HG03039 (cell line): ENCODE measurements at regions not wholly inside any gene's neighbourhood (a gene's known extent, or its start where the extent isn't known, plus 50 kb on each side); places are given as distances from the start of the nearest gene placed in this dataset.

ENCODE experiments used
- ATAC-seq: cut with Tn5 transposase; IDR thresholded peaks from one replicate; pipeline ENCODE4 v1.9.1; 2021; ENCODE audit warnings: mild to moderate bottlenecking, moderate library complexity; ENCODE audit not compliant: unreplicated experiment

DNA sequence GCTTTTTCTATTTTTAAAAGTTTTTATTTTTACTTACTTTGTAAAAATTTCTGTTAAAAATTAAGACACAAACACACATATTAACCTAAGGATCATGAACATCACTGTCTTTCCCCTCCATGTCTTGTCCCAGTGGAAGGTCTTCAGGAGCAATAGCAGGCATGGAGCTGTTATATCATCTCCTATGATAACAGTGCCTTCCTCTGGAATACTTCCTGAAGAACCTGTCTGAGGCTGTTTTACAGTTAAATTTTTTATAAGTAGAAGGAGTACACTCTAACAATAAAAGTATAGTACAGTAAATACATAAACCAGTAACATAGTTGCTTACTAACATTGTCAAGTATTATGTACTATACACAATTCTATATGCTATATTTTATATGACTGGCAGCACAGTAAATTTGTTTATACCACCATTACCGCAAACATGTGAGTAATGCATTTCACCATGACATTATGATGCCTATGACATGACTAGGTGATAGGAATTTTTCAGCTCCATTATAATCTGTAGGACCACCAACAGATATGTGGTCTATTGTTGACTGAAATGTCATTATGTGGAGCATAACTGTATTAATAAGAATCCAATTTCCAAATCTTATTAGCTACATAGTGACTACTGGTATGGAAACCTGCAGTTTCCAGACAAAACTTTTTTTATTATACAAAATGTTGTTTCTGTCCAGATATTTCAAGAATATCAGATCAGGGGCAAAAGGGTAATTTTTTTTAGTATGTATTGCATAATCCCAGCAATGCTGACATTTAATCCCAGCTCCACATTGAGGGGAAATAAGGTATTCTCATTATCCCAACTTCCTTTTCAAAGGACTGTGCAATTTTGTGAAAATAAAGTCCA lies 337.2 kb upstream of the SLC39A10 start:
- no peak for ATAC-seq

DNA sequence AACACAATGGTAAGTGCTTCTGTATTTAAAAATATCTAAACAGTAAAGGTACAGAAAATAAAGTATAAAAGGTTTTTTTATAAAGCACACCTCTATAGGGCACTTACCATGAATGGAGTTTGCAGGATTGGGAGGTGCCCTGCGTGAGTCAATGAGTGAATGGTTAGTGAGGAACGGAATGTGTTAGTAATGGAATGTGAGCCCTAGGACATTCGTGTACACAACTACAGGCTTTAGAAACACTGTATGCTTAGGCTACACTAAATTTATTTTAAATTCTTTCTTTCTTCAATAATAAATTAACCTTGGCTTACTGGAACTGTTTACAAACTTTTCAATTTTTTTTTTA lies 337.9 kb upstream of the SLC39A10 start:
- no peak for ATAC-seq

DNA sequence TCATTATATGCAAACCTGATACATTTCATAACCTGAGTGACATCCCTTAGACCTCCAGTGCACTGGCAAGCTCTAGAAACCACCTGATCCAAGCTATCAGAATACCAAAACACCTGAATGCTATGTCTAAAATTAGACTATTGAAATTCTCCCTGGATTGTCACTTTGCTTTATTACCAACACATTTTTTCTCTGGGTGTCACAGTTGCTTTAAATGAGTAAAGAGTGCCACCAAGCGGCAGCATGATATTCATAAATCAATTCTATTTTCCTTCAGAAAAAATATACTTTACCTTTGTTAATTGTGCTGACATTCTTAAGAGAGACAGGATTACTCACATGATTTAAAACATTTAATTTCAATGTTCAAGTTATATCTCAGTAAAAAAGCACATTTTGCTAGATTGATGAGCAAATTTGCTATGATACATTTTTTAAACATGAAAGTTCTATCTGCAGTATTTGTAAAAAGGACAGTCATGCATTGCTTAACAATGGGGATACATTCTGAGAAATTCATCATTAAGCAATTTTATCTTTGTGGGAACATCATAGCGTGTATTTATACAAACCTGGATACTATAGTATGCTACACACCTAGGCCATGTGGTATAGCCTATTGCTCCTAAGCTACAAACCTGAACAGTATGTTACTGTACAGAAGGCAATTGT lies 338.4 kb upstream of the SLC39A10 start:
- no peak for ATAC-seq

DNA sequence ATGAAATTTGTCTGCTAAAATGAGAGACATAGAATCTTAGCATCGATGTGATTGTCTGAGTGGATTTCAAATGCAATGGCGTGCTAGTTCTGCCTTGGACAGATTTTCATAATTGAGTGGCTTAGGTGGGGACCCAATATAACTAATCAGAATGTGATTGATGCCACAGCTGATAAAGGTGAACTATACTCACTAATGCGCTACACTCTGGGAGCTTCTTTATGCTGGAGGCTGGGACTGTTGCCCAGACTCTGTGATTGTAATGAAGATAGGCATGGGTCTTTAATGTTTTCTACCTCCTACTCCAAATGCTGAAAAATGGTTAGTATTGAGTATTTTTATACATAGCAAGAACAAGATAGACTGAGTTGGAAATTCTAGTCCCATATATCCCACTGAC lies 339.5 kb upstream of the SLC39A10 start:
- ATAC-seq: no peak

DNA sequence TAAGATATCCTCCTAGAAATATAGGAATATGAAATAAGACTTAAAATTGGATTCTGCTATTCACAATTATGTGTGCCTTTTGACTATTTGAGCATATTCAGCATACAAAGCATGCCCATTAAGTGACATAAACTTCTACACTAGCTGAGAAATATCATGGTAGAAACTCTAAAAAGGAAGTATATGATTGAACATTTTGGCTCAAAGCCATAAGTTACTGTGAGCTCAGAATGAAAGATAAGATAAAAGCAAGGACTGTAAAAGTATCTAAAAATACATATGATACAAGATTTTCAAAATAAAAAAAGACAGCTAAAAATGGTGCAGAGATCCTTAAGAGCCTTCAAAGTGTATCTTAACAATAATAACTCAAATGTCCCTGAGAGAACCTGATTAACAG lies 340.5 kb upstream of the SLC39A10 start:
- ATAC-seq: no peak

DNA sequence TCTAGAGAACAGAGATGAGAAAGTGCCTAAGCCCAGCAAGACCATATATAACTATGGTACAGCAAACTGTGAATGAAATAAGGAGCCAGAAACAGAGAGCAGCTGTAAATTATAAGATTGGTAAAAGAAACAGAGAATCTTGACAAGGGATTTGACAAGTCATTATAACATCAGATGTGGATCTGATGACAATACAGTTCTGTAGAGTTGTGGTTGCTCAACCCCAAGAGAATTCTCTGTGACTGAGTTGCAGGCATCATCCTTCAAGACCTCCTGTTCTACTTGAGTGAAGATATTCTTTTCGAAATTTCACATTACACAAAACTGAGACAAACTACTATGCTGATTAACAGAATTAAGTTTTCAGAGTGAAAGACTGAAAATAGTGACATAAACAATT lies 343.1 kb upstream of the SLC39A10 start:
- no peak for ATAC-seq

DNA sequence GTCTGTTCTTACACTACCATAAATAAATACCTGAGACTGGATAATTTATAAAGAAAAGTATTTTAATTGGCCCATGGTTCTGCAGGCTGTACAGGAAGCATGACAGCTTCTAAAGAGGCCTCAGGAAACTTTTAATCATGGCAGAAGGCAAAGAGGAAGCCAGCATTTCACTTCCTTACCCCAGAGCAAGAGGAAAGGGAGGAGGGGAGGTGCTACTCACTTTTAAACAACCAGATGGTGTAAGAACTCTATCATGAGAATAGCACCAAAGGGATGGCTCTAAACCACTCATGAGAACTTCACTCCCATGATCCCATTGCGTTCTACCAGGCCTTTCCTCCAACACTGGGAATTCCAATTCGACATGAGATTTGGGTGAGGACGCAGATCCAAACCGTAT lies 344.4 kb upstream of the SLC39A10 start:
- no peak for ATAC-seq

DNA sequence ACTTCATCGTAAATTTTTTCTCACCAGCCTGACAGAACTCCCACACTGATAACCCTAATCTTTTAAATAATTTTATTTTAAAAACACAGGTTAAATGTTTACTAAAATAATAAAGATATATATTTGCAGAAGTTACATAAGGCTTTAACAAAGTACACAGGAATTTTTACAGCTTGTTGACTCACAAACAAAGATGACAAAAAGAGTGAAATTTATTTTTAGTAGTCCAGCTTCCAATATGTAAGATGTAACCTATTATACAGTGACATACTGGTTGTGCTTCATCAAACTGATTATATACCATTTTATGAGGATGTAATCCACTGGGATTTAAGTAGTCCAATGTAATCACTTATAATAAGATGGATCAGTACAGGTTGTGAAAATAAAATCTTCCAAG lies 348.9 kb upstream of the SLC39A10 start:
- no peak for ATAC-seq

DNA sequence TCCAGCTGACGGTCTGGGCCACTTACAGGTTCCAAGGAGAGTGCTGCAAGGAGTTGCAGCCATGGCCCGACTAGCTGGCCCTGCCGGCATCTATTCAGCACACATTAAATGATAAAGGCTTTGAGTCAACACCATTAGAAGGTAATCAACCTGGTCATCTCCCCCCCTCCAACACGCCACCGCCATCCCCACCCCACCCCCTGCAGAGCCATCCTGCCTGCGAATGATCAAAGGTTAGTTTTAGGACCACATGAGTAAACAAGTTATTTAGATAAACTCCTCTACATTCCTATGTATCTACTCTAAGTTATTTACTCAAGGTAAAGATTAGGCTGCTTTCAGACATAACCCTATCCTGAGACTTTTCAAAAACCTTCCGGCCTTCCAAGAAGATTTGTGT lies 349.3 kb upstream of the SLC39A10 start:
- ATAC-seq: no peak

DNA sequence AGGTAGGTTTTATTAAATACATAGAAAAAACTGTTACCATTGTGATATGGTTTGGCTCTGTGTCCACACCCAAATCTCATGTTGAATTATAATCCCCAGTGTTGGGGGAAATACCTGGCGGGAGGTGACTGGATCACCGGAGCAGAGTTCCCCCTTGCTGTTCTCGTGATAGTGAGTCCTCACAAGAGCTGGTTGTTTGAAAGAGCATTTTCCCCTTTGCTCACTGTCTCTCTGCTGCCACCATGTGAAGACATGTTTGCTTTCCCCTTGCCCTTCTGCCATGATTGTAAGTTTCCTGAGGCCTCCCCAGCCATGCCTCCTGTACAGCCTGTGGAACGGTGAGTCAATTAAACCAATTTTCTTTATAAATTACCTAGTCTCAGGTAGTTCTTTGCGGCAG lies 352.7 kb upstream of the SLC39A10 start:
- ATAC-seq: no peak

DNA sequence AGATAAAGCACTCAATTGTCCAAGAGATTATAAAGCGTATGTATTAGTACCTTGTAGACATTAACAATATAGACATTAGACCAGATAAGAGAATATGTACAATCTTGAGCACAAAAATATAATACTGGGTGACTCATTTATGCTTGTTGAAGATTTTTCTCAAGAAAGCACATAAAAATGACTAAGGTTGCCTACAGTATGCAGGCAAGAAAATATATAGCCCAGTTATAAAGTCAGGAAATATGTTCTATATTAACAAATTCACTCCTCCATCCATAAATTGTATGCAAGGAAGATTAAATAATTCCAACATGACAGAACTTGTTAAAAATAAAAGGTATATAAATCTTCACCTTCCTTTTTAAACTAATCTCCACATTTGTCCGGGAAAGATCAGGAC lies 356.4 kb upstream of the SLC39A10 start:
- ATAC-seq: no peak

DNA sequence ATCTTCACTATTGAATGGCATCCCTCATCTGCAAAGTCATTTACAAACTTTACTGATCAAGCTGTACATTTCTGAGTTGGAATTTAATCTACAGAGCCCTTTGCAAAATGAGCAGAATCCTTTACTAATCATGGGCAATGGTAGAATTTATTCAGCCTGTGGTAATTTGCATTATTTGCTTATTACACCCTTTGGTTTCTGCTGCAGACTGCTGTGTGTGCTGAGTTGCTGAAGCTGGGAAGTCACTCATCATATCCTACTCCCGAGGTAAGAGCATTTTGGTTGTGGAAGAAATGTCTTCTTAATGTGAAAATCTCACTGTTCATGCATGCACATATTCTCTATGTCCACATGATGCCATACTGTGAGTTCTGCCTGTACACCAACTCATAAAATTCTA lies 357.4 kb upstream of the SLC39A10 start:
- ATAC-seq: no peak

DNA sequence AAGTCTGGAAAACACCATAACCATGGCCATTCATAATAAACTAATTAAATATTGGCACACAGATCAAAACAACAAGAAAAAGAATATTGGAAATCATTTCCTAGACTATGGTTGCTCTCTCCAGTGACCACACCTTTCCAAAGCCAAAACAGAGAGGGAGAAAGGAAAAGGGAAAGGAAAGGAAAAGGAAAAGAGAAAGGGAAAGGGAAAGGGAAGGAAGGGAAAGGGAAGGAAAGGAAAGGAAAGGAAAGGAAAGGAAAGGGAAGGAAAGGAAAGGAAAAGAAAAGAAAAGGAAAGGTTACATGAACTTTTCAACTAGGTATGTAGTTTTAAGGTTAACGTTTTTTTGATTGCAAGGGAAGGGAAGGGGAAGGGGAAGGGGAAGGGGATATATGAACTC lies 360.5 kb upstream of the SLC39A10 start:
- ATAC-seq: no peak

DNA sequence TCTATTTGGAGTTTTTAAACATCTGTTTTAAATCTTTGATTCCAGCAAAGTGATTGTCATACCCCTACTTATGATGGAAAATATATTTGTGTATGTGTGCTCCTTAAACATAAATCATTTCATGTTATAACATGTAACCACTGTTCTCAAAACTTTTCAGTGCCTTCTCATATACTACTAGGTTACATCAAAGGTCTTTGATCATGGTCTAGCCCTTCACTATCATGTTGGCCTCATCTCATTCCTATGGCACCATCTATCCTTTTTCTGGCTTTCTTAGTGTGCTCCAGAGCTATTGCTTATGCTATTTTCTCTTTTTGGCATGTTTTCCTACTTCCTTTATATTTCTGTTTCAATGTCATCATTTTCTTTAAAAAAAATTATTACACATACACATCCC lies 367.9 kb upstream of the SLC39A10 start:
- no peak for ATAC-seq

DNA sequence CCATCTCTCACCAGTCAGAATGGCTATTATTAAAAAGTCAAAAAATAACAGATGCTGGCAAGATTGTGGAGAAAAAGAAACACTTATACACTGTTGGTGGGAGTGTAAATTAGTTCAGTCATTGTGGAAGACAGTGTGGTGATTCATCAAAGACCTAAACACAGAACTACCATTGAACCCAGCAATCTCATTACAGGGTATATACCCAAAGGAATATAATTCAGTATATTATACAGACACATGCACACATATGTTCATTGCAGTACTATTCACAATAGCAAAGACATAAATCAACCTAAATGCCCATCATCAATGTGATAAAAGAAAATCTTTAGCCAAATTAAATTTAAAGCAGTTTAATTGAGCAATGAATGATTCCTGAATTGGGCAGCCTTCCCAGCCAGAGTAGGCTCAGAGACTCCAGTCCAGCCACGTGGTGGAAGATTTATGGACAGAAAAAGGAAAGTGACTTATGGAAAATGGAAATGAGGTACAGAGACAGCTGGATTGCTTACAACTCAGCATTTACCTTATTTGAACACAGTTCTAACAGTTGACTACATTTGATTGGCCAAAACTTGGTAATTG lies 377.1 kb upstream of the SLC39A10 start:
- no peak for ATAC-seq

DNA sequence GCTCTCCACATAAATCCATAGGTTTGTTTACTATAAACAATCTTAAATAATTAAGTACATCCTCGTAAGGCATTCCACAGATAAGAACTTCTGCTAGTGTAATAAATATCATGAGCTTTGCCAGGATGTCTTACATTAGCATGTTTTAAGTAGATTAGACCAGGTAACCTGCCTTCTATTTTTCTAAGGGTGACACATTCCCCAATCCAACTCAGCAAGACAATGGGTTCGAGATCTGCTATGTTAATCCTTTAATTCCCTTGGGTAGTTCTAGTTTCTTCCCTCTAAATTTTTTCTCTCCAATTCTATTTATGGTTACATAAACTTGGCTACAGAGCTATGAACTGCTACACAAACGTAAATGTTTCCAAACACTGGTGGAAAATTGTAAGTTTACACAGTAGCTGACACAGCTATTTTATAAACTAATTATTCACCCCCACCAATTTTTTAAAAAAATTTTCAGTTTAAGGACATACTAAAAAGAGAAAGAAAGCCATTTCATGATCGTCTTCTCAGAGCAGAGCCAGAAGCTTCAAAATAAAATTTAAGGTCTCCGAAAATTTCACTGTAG lies 386.5 kb upstream of the SLC39A10 start:
- ATAC-seq: no peak

DNA sequence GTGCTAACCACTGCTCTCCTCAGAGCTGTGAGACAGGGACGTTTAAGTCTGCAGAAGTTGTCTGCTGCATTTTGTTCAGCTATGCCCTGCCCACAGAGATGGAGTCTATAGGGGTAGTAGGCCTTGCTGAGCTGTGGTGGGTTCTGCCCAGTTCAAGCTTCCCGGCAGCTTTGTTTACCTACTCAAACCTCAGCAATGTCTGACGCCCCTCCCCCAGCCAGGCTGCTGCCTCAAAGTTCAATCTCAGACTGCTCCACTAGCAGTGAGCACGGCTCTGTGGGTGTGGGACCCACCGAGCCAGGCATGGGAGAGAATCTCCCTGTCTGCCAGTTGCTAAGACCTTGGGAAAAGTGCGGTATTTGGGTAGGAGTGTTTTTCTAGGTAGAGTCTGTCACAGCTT lies 387.8 kb upstream of the SLC39A10 start:
- ATAC-seq: no peak

DNA sequence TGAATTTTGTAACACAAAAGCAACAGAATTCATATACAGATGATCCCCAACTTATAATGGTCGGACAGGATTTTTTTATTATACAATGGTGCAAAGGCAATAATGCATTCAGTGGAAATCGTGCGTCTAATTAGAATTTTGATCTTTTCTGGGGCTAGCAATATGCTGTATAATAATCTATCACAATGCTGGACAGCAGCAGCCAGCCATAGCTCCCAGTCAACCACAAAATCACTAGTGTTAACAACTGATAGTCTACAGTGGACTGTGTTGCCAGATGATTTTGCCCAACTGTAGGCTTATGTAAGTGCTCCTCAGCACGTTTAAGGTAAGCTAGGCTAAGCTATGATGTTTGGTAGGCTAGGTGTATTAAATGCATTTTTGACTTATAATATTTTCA lies 399.0 kb upstream of the SLC39A10 start:
- ATAC-seq: no peak

DNA sequence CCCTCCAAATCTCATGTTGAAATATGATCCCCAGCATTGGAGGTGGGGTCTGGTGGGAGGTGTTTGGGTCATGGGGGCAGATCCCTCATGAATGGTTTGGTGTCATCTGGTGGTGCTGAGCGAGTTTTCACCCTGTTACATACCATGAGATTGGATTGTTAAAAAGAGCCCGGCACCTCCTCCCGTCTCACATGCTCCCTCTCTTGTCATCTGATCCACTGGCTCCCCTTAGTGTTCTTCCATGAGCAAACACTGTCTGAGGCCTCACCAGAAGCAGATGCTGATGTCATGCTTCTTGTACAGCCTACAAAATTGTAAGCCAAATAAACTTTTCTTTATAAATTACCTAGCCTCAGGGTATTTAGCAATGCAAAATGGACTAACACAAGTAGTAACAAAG lies 405.0 kb upstream of the SLC39A10 start:
- ATAC-seq: no peak

DNA sequence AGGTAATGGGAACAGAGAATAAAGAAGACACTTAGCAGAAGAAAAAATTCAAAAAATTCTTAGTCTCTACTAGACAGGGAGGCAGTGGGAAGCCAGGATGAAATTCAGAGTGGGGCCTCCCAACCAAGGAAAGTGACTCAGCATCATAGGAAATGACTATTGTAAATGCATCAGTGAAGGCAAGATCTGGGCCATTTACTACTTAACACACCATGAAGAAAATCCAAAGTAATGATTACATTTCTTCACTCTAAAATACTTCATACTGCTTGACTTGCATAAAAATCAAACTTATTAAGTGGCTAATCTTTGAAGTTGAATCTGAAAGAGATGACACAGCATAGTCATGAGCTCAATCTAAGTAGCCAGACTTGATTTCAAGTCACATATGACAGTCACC lies 405.8 kb upstream of the SLC39A10 start:
- no peak for ATAC-seq

DNA sequence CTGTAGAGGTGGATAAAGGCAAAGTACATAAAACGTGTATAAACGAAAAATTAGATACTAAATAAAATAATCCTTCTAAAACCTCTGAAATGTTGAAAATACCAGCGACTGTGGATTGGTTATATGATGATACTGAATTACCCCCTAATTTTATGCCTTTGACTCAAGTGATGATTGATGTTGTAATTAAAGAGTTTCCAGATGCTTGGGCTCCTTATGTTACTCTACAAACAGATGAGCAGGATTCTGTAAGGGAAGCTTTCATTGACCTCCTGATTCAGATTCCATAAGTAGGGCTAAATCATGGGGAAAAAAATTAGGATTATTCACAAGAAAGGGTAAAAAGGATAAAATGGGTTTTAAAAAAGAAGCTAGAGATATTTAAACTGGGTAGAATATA lies 418.2 kb upstream of the SLC39A10 start:
- no peak for ATAC-seq

DNA sequence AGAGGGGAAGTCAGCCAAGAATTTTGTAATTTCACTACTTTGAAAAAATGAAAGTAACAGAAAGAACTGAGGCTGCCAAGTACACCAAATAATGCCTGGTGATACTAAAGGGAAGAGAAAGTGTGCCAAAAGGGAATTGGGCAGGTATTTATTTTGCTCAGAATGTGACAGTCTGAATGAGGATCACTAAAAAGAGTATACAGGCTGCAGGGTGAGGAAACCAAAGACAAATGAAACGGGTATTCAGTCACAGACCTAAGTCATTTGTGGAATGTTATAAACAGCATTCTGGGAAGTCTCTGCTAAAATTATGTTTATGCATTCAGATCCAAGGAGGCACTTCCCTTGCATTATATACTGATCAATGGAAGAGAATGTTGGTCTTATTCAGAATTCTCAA lies 418.6 kb upstream of the SLC39A10 start:
- no peak for ATAC-seq
